Ammon's horn (tissue), 1 donor: ENCODE measurements at regions not wholly inside any gene's neighbourhood (a gene's known extent, or its start where the extent isn't known, plus 50 kb on each side); places are given as distances from the start of the nearest gene placed in this dataset.
"Not testable (repeated sequence)": the region's sequence is repeated elsewhere in the genome, so short reads cannot be mapped to it uniquely, and the experiment has no call there.

Experiments
- DNase-seq: peaks from one replicate; pipeline ENCODE4 v3.0.0-alpha.2; 2016; ENCODE audit warnings: low spot score

DNA sequence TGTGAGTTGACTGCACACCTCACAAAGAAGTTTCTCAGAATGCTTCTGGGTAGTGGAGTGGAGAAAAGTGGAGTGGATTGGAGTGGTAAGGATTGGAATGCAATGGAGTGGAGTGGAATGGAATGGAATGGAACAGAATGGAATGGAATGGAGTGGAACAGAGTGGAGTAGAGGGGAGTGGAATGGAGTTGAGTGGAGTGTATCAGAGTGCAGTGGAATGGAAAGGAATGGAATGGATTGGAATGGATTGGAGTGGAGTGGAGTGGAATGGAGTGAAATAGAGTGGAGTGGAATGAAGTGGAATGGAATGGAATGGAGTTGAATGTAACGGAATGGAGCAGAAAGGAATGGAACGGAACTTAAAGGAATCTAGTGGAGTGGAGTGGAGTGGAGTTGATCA is 5194.2 kb upstream of the TPTE start:
- not testable (repeated sequence) for DNase-seq

DNA sequence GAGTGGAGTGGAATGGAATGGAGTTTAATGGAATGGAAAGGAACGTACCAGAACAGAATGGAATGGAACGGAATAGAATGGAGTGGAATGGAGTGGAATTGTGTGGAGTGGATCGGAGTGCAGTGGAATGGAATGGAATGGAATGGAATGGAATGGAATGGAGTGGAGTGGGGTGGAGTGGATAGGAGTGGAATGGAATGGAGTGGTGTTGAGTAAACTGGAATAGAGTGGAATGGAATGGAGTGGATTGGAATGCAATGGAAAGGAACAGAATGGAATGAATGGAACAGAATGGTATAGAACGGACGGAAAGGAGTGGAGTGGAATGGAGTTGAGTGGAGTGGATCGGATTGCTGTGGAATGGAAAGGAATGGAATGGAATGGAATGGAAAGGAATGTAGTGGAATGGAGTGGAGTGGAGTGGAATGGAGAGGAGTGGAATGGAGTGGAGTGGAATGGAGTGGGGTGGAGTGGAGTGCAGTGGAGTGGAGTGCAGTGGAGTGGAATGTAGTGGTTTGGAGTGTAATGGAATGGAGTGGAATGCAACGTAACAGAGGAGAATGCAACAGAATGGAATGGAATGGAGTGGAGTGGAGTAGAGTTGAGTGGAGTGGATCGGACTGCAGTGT is 5192.0 kb upstream of the TPTE start:
- not testable (repeated sequence) for DNase-seq

DNA sequence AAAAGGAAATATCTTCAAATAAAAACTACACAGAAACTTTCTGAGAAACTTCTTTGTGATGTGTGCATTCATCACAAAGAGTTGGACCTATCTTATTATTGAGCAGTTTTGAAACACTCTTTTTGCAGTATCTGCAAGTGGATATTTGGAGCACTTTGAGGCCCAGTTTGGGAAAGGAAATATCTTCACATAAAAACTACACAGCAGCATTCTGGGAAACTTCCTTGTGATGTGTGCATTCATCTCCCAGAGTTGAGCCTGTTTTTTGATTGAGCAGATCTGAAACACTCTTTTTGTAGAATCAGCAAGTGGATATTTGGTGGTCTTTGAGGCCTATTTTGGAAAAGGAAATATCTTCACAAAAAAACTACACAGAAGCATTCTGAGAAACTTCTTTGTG is 5163.5 kb upstream of the TPTE start:
- DNase-seq, result peak; percentile 0
